DND-41 (cell line): ENCODE measurements at regions not wholly inside any gene's neighbourhood (a gene's known extent, or its start where the extent isn't known, plus 50 kb on each side); places are given as distances from the start of the nearest gene placed in this dataset.

Source experiments
- ATAC-seq: fragments of 200-7000 bp; cut with Tn5 transposase; 3 replicates; pipeline ENCODE4 v1.9.1; 2021; ENCODE audit warnings: low read depth; ENCODE audit not compliant: insufficient read depth
- DNase-seq: peaks from one replicate; pipeline ENCODE4 v3.0.0-alpha.2; 2020
- H2AFZ ChIP-seq: 2 replicates; pipeline ENCODE4 v1.6.0; 2012; ENCODE audit warnings: low read depth, low read length
- H3K27ac ChIP-seq: 2 replicates; pipeline ENCODE4 v1.5.1; 2012; ENCODE audit warnings: low read length, inconsistent platforms
- H3K27me3 ChIP-seq: fragments of 200-600 bp; sonication (generic); 2 replicates; pipeline ENCODE4 v1.6.0; 2012; ENCODE audit warnings: low read length, mild to moderate bottlenecking, inconsistent platforms; ENCODE audit not compliant: insufficient read depth, poor library complexity
- H3K36me3 ChIP-seq: 2 replicates; pipeline ENCODE4 v1.5.1; 2012; ENCODE audit warnings: low read length, inconsistent platforms; ENCODE audit not compliant: insufficient read depth
- H3K4me1 ChIP-seq: 2 replicates; pipeline ENCODE4 v1.5.1; 2012; ENCODE audit warnings: mild to moderate bottlenecking, low read length; ENCODE audit not compliant: insufficient read depth
- H3K4me2 ChIP-seq: 2 replicates; pipeline ENCODE4 v1.6.0; 2012; ENCODE audit warnings: mild to moderate bottlenecking, moderate library complexity, low read length, inconsistent platforms; ENCODE audit not compliant: insufficient read depth
- H3K4me3 ChIP-seq, 2 experiments: fragments of 200-600 bp in 1 of 2; shearing (Covaris generic) in 1 of 2; 2 replicates each; pipeline ENCODE4 v1.5.1; 2012 to 2016; ENCODE audit warnings: inconsistent platforms in 2 of 2, low read length in 2 of 2, mild to moderate bottlenecking in 2 of 2, low read depth in 1 of 2, moderate library complexity in 1 of 2
- H3K79me2 ChIP-seq: 2 replicates; pipeline ENCODE4 v1.6.0; 2012; ENCODE audit warnings: low read length, inconsistent platforms; ENCODE audit not compliant: insufficient read depth
- H3K9ac ChIP-seq: 2 replicates; pipeline ENCODE4 v1.6.0; 2012; ENCODE audit warnings: low read depth, mild to moderate bottlenecking, inconsistent platforms, low read length, moderate library complexity
- H3K9me3 ChIP-seq: 2 replicates; pipeline ENCODE4 v1.5.1; 2012; ENCODE audit warnings: low read length, moderate library complexity, mild to moderate bottlenecking, inconsistent platforms; ENCODE audit not compliant: insufficient read depth, severe bottlenecking
- H4K20me1 ChIP-seq: 2 replicates; pipeline ENCODE4 v1.6.0; 2012; ENCODE audit warnings: low read length; ENCODE audit not compliant: insufficient read depth
- EZH2 ChIP-seq: IDR thresholded peaks from 3 replicates; pipeline ENCODE4 v1.6.1; 2012; ENCODE audit warnings: borderline replicate concordance, low read depth, mild to moderate bottlenecking, moderate library complexity, low read length, inconsistent platforms; ENCODE audit not compliant: severe bottlenecking
- TF ChIP-seq, protein P1 (sequence below): IDR thresholded peaks from 2 replicates; pipeline ENCODE4 v1.5.1; 2012; ENCODE audit warnings: borderline replicate concordance, low read length, moderate library complexity, mild to moderate bottlenecking; ENCODE audit not compliant: poor library complexity, severe bottlenecking; ENCODE audit errors: extremely low read depth

GRCh38 chr1:30263405-30263804 lies 460.0 kb downstream of the MATN1 start:
- Histone ChIP-seq H3K36me3 (no peaks in the 10 kb centered on the region), H3K9ac (no peak overlapping the region), H3K27me3 (peaks cover 9% of the 10 kb centered on the region), H4K20me1 (no peaks in the 10 kb centered on the region), H3K79me2 (no peaks in the 10 kb centered on the region), H3K27ac (no peak overlapping the region), H3K9me3 (no peaks in the 10 kb centered on the region), H2AFZ (no peak overlapping the region), H3K4me3 (no peak overlapping the region), H3K4me2 (no peak overlapping the region), H3K4me1 (no peaks in the 10 kb centered on the region)
- ATAC-seq (no peak), DNase-seq (no peak)
- TF ChIP-seq EZH2, result no peak
- TF ChIP-seq, protein P1, sequence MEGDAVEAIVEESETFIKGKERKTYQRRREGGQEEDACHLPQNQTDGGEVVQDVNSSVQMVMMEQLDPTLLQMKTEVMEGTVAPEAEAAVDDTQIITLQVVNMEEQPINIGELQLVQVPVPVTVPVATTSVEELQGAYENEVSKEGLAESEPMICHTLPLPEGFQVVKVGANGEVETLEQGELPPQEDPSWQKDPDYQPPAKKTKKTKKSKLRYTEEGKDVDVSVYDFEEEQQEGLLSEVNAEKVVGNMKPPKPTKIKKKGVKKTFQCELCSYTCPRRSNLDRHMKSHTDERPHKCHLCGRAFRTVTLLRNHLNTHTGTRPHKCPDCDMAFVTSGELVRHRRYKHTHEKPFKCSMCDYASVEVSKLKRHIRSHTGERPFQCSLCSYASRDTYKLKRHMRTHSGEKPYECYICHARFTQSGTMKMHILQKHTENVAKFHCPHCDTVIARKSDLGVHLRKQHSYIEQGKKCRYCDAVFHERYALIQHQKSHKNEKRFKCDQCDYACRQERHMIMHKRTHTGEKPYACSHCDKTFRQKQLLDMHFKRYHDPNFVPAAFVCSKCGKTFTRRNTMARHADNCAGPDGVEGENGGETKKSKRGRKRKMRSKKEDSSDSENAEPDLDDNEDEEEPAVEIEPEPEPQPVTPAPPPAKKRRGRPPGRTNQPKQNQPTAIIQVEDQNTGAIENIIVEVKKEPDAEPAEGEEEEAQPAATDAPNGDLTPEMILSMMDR, result no peak

DNA sequence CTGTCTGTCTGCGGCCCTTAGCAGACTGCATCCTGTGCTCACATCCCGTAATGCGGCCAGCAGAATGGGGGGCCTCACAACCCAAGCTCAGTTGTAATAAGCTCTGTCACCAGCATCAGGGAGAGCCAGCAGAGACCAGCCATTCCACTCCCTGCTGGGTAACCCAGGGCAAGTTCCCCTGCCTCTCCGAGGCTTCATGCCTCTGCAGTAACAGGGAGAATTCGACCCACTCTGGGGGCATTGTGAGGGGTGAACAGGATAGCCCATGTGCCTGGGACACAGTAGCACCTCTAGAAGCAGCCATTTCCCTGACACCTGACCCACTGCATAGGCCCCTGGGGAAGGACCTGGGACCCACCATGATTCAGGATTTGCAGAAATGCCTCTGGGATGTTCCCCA lies 461.2 kb downstream of the MATN1 start:
- Histone ChIP-seq H3K36me3 (no peaks in the 10 kb centered on the region), H3K27ac (no peak overlapping the region), H4K20me1 (no peaks in the 10 kb centered on the region), H3K79me2 (no peaks in the 10 kb centered on the region), H3K4me3 (no peak overlapping the region), H3K9me3 (no peaks in the 10 kb centered on the region), H3K4me1 (no peaks in the 10 kb centered on the region), H2AFZ (no peak overlapping the region), H3K27me3 (peaks cover 6% of the 10 kb centered on the region), H3K9ac (no peak overlapping the region), H3K4me2 (no peak overlapping the region)
- no peak for DNase-seq
- TF ChIP-seq, protein P1, result no peak
- TF ChIP-seq EZH2, result no peak
- ATAC-seq, result no peak

- H3K4me2 ChIP-seq, result no peak overlapping the region
- no peaks in the 10 kb centered on the region for H3K79me2 ChIP-seq
- no peaks in the 10 kb centered on the region for H3K36me3 ChIP-seq
- ATAC-seq (no peak), DNase-seq (no peak)
- no peaks in the 10 kb centered on the region for H3K9me3 ChIP-seq
- H4K20me1 ChIP-seq, result no peaks in the 10 kb centered on the region
- H3K4me3 ChIP-seq, result no peak overlapping the region
- TF ChIP-seq, protein P1, result no peak
- no peak for TF ChIP-seq EZH2
- no peak overlapping the region for H2AFZ ChIP-seq
- no peak overlapping the region for H3K9ac ChIP-seq
- H3K4me1 ChIP-seq, result no peaks in the 10 kb centered on the region
- H3K27ac ChIP-seq, result no peak overlapping the region
- H3K27me3 ChIP-seq, result peaks cover 6% of the 10 kb centered on the region
Observed at GRCh38 chr1:30260318-30260717, 463.1 kb downstream of the MATN1 start.

DNA sequence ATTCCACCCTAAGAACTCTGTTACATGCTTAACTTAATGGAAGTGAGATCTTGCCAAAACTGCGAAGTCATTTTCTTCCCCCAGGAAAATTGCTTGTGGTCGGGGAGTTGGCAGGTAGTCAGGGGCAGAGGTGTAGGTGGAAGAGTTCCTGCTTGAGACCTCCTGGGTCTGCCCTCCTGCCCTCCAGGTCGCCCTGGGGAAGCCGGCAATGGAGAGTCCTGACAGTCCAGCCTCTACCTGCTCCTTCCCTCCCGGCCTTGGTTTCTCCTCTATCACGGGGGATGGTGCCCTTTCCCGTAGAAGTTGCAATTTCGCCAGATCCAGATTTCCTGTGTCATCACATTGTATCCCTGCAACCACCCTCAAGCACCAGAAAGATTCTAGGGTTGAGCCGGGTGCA lies 463.8 kb downstream of the MATN1 start:
- Histone ChIP-seq H4K20me1 (no peaks in the 10 kb centered on the region), H3K36me3 (no peaks in the 10 kb centered on the region), H3K4me1 (no peaks in the 10 kb centered on the region), H3K79me2 (no peaks in the 10 kb centered on the region), H3K4me3 (no peak overlapping the region), H3K9me3 (no peaks in the 10 kb centered on the region), H3K9ac (no peak overlapping the region), H3K27ac (no peak overlapping the region), H2AFZ (no peak overlapping the region), H3K27me3 (peaks cover 6% of the 10 kb centered on the region), H3K4me2 (no peak overlapping the region)
- TF ChIP-seq EZH2, result no peak
- TF ChIP-seq, protein P1, result no peak
- DNase-seq (no peak), ATAC-seq (no peak)
